Keratinocyte (primary cell): ENCODE measurements at regions not wholly inside any gene's neighbourhood (a gene's known extent, or its start where the extent isn't known, plus 50 kb on each side); places are given as distances from the start of the nearest gene placed in this dataset.

Experiments used
- DNase-seq: peaks from one replicate; pipeline ENCODE4 v3.0.0-alpha.2; 2011; ENCODE audit warnings: low read depth, missing footprints, low spot score
- FAIRE-seq: peaks from 2 replicates; lab custom pipeline; 2011; peaks lifted over from hg19 to GRCh38; lab: Jason Lieb, UNC
- H2AFZ ChIP-seq: 2 replicates; pipeline ENCODE4 v1.6.0; 2012; ENCODE audit warnings: low read length, control low read depth, inconsistent platforms; ENCODE audit not compliant: control insufficient read depth
- H3K27ac ChIP-seq: 2 replicates; pipeline ENCODE4 v1.5.1; 2011; ENCODE audit warnings: low read length; ENCODE audit not compliant: control insufficient read depth, insufficient read depth
- H3K27me3 ChIP-seq: 3 replicates; pipeline ENCODE4 v1.6.0; 2011; ENCODE audit warnings: low read length; ENCODE audit not compliant: control insufficient read depth, insufficient read depth; ENCODE audit errors: extremely low read depth
- H3K36me3 ChIP-seq, 2 experiments: 2 replicates in 1 of 2; 3 replicates in 1 of 2; pipeline ENCODE4 v1.5.1; 2011; ENCODE audit warnings: low read length in 2 of 2, mild to moderate bottlenecking in 1 of 2; ENCODE audit not compliant: control insufficient read depth in 2 of 2, insufficient read depth in 2 of 2; ENCODE audit errors: extremely low read depth in 1 of 2
- H3K4me1 ChIP-seq: 3 replicates; pipeline ENCODE4 v1.5.1; 2011; ENCODE audit warnings: low read length; ENCODE audit not compliant: control insufficient read depth, insufficient read depth; ENCODE audit errors: extremely low read depth
- H3K4me2 ChIP-seq: 3 replicates; pipeline ENCODE4 v1.6.0; 2011; ENCODE audit warnings: low read depth, low read length; ENCODE audit not compliant: control insufficient read depth, insufficient read depth; ENCODE audit errors: extremely low read depth
- H3K4me3 ChIP-seq, 3 experiments: fragments of 200-600 bp in 1 of 3; sonication (generic) in 1 of 3; 2 replicates in 2 of 3; 3 replicates in 1 of 3; pipeline ENCODE4 v1.5.1; 2011 to 2016; ENCODE audit warnings: low read length in 3 of 3, mild to moderate bottlenecking in 3 of 3, control low read depth in 2 of 3, inconsistent platforms in 1 of 3, low read depth in 1 of 3, mixed read lengths in 1 of 3, mixed run types in 1 of 3, moderate library complexity in 1 of 3; ENCODE audit not compliant: control insufficient read depth in 2 of 3, insufficient read depth in 2 of 3; ENCODE audit errors: extremely low read depth in 1 of 3
- H3K79me2 ChIP-seq: 2 replicates; pipeline ENCODE4 v1.6.0; 2012; ENCODE audit warnings: low read length; ENCODE audit not compliant: control insufficient read depth, insufficient read depth
- H3K9ac ChIP-seq: 3 replicates; pipeline ENCODE4 v1.6.0; 2011; ENCODE audit warnings: low read length; ENCODE audit not compliant: control insufficient read depth, insufficient read depth; ENCODE audit errors: extremely low read depth
- H3K9me1 ChIP-seq: 3 replicates; pipeline ENCODE4 v1.6.0; 2011; ENCODE audit warnings: low read length; ENCODE audit not compliant: control insufficient read depth, insufficient read depth; ENCODE audit errors: extremely low read depth
- H3K9me3 ChIP-seq: 2 replicates; pipeline ENCODE4 v1.5.1; 2012; ENCODE audit warnings: low read depth, low read length; ENCODE audit not compliant: control insufficient read depth
- H4K20me1 ChIP-seq: 3 replicates; pipeline ENCODE4 v1.6.0; 2011; ENCODE audit warnings: low read length; ENCODE audit not compliant: control insufficient read depth, insufficient read depth; ENCODE audit errors: extremely low read depth
- EZH2 ChIP-seq: IDR thresholded peaks from one replicate; pipeline ENCODE4 v1.6.1; 2012; ENCODE audit warnings: inconsistent platforms, mild to moderate bottlenecking, low read length, moderate library complexity
- dilution Hi-C: fragments of 300-500 bp; cut with MboI; formaldehyde crosslinking; loops from one replicate; pipeline ENCODE4 v1.7.0; 2020; ENCODE audit warnings: low sequenced_read_pairs; ENCODE audit not compliant: extremely low pct_ligation_motif_present
- TF ChIP-seq, protein P1 (sequence below), 3 experiments: IDR thresholded peaks in 1 of 3; conservative IDR thresholded peaks in 1 of 3; optimal IDR thresholded peaks in 1 of 3; 2 replicates in 2 of 3; 3 replicates in 1 of 3; pipeline versions ENCODE3 to v1.5.1; 2011; ENCODE audit warnings: low read length in 3 of 3, mild to moderate bottlenecking in 3 of 3, moderate library complexity in 2 of 3, control low read depth in 1 of 3, inconsistent platforms in 1 of 3; ENCODE audit not compliant: insufficient read depth in 2 of 3; ENCODE audit errors: extremely low read depth in 1 of 3

DNA sequence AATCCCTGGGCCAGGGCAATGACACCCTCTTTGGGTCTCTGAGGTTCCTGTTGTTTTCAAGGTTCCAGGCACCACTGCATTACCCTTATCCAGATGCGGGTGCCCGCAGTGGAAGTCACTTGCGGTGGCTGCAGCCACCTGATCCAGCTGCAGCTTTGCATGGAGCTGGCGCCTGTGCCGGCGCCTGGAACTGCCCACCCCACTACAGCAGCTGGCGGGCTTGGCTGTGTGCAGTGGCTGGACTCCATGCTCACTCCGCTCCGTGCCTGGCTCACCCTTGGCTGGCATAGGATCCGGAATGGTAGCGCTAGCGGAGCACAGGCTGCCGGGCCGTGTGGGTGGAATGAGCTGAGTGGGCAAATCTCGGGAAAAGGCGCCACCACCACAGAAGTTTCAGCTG, 832.6 kb upstream of the CADM2 start:
- H3K9me3 ChIP-seq, result no peaks in the 10 kb centered on the region
- H3K4me2 ChIP-seq, result no peak overlapping the region
- no peaks in the 10 kb centered on the region for H3K36me3 ChIP-seq
- TF ChIP-seq, protein P1, sequence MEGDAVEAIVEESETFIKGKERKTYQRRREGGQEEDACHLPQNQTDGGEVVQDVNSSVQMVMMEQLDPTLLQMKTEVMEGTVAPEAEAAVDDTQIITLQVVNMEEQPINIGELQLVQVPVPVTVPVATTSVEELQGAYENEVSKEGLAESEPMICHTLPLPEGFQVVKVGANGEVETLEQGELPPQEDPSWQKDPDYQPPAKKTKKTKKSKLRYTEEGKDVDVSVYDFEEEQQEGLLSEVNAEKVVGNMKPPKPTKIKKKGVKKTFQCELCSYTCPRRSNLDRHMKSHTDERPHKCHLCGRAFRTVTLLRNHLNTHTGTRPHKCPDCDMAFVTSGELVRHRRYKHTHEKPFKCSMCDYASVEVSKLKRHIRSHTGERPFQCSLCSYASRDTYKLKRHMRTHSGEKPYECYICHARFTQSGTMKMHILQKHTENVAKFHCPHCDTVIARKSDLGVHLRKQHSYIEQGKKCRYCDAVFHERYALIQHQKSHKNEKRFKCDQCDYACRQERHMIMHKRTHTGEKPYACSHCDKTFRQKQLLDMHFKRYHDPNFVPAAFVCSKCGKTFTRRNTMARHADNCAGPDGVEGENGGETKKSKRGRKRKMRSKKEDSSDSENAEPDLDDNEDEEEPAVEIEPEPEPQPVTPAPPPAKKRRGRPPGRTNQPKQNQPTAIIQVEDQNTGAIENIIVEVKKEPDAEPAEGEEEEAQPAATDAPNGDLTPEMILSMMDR (optimal IDR thresholded peaks at IDR 0.05 in 1 of 3, IDR thresholded peaks at IDR 0.05 in 1 of 3, conservative IDR thresholded peaks at IDR 0.05 in 1 of 3; ENCODE audit: extremely low read depth in 1 of 3, insufficient read depth in 2 of 3, low read length in 3 of 3), result no peak
- no peak for TF ChIP-seq EZH2
- no peak overlapping the region for H3K9ac ChIP-seq
- H3K4me1 ChIP-seq, result no peaks in the 10 kb centered on the region
- H3K4me3 ChIP-seq, result no peak overlapping the region
- FAIRE-seq (no peak), DNase-seq (no peak)
- no peaks in the 10 kb centered on the region for H4K20me1 ChIP-seq
- dilution Hi-C loops, result no loop called here
- no peak overlapping the region for H3K27ac ChIP-seq
- H3K9me1 ChIP-seq, result no peaks in the 10 kb centered on the region
- H3K27me3 ChIP-seq, result no peaks in the 10 kb centered on the region
- no peak overlapping the region for H2AFZ ChIP-seq
- H3K79me2 ChIP-seq, result no peaks in the 10 kb centered on the region

DNA sequence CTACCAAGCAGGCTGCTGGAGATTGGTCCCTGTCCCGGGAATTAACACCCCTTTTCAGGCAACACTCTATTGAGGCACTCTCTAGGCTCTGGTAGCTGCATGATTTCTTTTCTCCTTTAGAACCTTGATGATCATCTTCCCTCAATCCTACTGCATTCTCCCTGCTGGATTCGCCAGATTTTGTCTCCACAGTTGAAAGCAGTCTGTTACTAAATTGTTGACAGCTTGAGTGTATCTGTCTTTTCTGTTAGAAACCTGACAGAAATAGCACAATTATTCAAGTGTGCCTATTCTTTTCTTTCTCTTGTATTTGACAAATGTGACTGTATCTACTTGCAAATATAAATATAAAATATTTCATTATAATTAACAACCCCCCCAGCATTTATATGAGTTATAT, 830.8 kb upstream of the CADM2 start:
- dilution Hi-C loops, result no loop called here

More for the DNA sequence above, 830.8 kb upstream of the CADM2 start:
- Histone ChIP-seq H3K9me1 (no peaks in the 10 kb centered on the region), H3K4me3 (no peak overlapping the region), H3K36me3 (no peaks in the 10 kb centered on the region), H3K9me3 (no peaks in the 10 kb centered on the region), H3K4me2 (no peak overlapping the region), H2AFZ (no peak overlapping the region), H3K27me3 (no peaks in the 10 kb centered on the region), H3K79me2 (no peaks in the 10 kb centered on the region), H3K4me1 (no peaks in the 10 kb centered on the region), H3K27ac (no peak overlapping the region), H3K9ac (no peak overlapping the region), H4K20me1 (no peaks in the 10 kb centered on the region)
- TF ChIP-seq, protein P1 (optimal IDR thresholded peaks at IDR 0.05 in 1 of 3, IDR thresholded peaks at IDR 0.05 in 1 of 3, conservative IDR thresholded peaks at IDR 0.05 in 1 of 3; ENCODE audit: extremely low read depth in 1 of 3, insufficient read depth in 2 of 3, low read length in 3 of 3), result no peak
- TF ChIP-seq EZH2, result no peak
- DNase-seq (no peak), FAIRE-seq (no peak)
